GM12878 (cell line): ENCODE measurements at regions not wholly inside any gene's neighbourhood (a gene's known extent, or its start where the extent isn't known, plus 50 kb on each side); places are given as distances from the start of the nearest gene placed in this dataset.

ENCODE experiments used
- ATF7 ChIP-seq: fragments of 450-650 bp; IDR thresholded peaks from 2 replicates; pipeline ENCODE4 v1.6.1; 2016; ENCODE audit warnings: low read depth, mild to moderate bottlenecking
- BMI1 ChIP-seq: fragments of 450-650 bp; IDR thresholded peaks from 2 replicates; pipeline ENCODE4 v1.6.1; 2016; ENCODE audit warnings: mild to moderate bottlenecking, moderate library complexity, borderline replicate concordance
- CEBPB ChIP-seq, 2 experiments: fragments of 150-350 bp in 1 of 2; IDR thresholded peaks; 2 replicates each; pipeline ENCODE4 v1.6.1; 2012 to 2014; ENCODE audit warnings: low read depth in 2 of 2, low read length in 2 of 2, borderline replicate concordance in 1 of 2, inconsistent platforms in 1 of 2
- CREB1 ChIP-seq: IDR thresholded peaks from 2 replicates; pipeline ENCODE4 v1.6.1; 2012; ENCODE audit warnings: low read depth, mild to moderate bottlenecking, inconsistent platforms
- CREM ChIP-seq: IDR thresholded peaks from 2 replicates; pipeline ENCODE4 v1.6.1; 2014; ENCODE audit warnings: antibody characterized with exemption, low read depth
- DPF2 ChIP-seq: fragments of 450-650 bp; IDR thresholded peaks from 2 replicates; pipeline ENCODE4 v1.6.1; 2017; ENCODE audit warnings: mild to moderate bottlenecking
- FOS ChIP-seq: IDR thresholded peaks from 3 replicates; pipeline ENCODE4 v1.6.1; 2011; ENCODE audit warnings: borderline replicate concordance; ENCODE audit not compliant: insufficient read length; ENCODE audit errors: extremely low read depth
- GABPA ChIP-seq: IDR thresholded peaks from 2 replicates; pipeline ENCODE4 v1.6.1; 2014; ENCODE audit warnings: antibody characterized with exemption, low read depth, mild to moderate bottlenecking, inconsistent platforms
- GATAD2B ChIP-seq: fragments of 450-650 bp; conservative IDR thresholded peaks from 2 replicates; pipeline ENCODE4 v1.6.1; 2017; ENCODE audit warnings: low read depth, mild to moderate bottlenecking, moderate library complexity
- HCFC1 ChIP-seq: fragments of 150-350 bp; IDR thresholded peaks from 2 replicates; pipeline ENCODE4 v1.6.1; 2014; ENCODE audit warnings: low read length
- IRF4 ChIP-seq: IDR thresholded peaks from 2 replicates; pipeline ENCODE4 v1.6.1; 2011; ENCODE audit warnings: low read depth, low read length
- MYC ChIP-seq: IDR thresholded peaks from 2 replicates; pipeline ENCODE4 v1.6.1; 2011; ENCODE audit warnings: mild to moderate bottlenecking, low read length, moderate library complexity, inconsistent platforms; ENCODE audit not compliant: insufficient read depth, insufficient replicate concordance, insufficient read length, severe bottlenecking
- NFXL1 ChIP-seq: fragments of 450-650 bp; IDR thresholded peaks from 2 replicates; pipeline ENCODE4 v1.6.1; 2017; ENCODE audit warnings: antibody characterized with exemption, mild to moderate bottlenecking, borderline replicate concordance
- PAX5 ChIP-seq: IDR thresholded peaks from 2 replicates; pipeline ENCODE4 v1.6.1; 2011; ENCODE audit warnings: low read depth, low read length, borderline replicate concordance
- POLR2AphosphoS5 ChIP-seq: IDR thresholded peaks from 2 replicates; pipeline ENCODE4 v1.6.1; 2011; ENCODE audit warnings: mild to moderate bottlenecking, low read length, inconsistent platforms
- RELA ChIP-seq: fragments of 450-650 bp; IDR thresholded peaks from 2 replicates; pipeline ENCODE4 v1.8.0; 2014; ENCODE audit warnings: borderline replicate concordance; ENCODE audit not compliant: partially characterized antibody
- SMARCA5 ChIP-seq: fragments of 450-650 bp; IDR thresholded peaks from 2 replicates; pipeline ENCODE4 v1.6.1; 2017; ENCODE audit warnings: mild to moderate bottlenecking
- SRF ChIP-seq, 2 experiments: IDR thresholded peaks; 2 replicates each; pipeline ENCODE4 v1.6.1; 2011; ENCODE audit warnings: low read depth in 2 of 2, low read length in 2 of 2, mild to moderate bottlenecking in 1 of 2, moderate library complexity in 1 of 2
- TAF1 ChIP-seq: IDR thresholded peaks from 2 replicates; pipeline ENCODE4 v1.6.1; 2011; ENCODE audit warnings: mild to moderate bottlenecking, low read depth, low read length, borderline replicate concordance
- TBL1XR1 ChIP-seq: IDR thresholded peaks from 2 replicates; pipeline ENCODE4 v1.6.1; 2012; ENCODE audit warnings: low read depth, low read length, improper control_type of control experiment
- TCF3 ChIP-seq: IDR thresholded peaks from 2 replicates; pipeline ENCODE4 v1.6.1; 2012; ENCODE audit warnings: low read depth, mild to moderate bottlenecking, low read length, borderline replicate concordance; ENCODE audit not compliant: insufficient read depth
- TCF7 ChIP-seq: IDR thresholded peaks from 2 replicates; pipeline ENCODE4 v1.6.1; 2014; ENCODE audit warnings: antibody characterized with exemption, borderline replicate concordance
- ZNF622 ChIP-seq: fragments of 450-650 bp; IDR thresholded peaks from 2 replicates; pipeline ENCODE4 v1.6.1; 2017; ENCODE audit warnings: mild to moderate bottlenecking, inconsistent platforms
- TF ChIP-seq, protein P1 (sequence below): IDR thresholded peaks from 2 replicates; pipeline ENCODE4 v1.6.1; 2011; ENCODE audit warnings: borderline replicate concordance, low read depth, mild to moderate bottlenecking, moderate library complexity, mixed read lengths, low read length; ENCODE audit not compliant: insufficient read depth; ENCODE audit errors: extremely low read length
- TF ChIP-seq, protein P2 (sequence below): IDR thresholded peaks from 2 replicates; pipeline ENCODE4 v1.6.1; 2011; ENCODE audit warnings: low read depth, mild to moderate bottlenecking, low read length, moderate library complexity, borderline replicate concordance; ENCODE audit errors: extremely low read depth
- TF ChIP-seq, protein P3 (sequence below): fragments of 450-650 bp; IDR thresholded peaks from 2 replicates; pipeline ENCODE4 v1.6.1; 2016; ENCODE audit warnings: mild to moderate bottlenecking, moderate library complexity, borderline replicate concordance

- peak; percentile 100 for TF ChIP-seq RELA
- peak; percentile 84 for TF ChIP-seq TBL1XR1
- TF ChIP-seq, protein P1, sequence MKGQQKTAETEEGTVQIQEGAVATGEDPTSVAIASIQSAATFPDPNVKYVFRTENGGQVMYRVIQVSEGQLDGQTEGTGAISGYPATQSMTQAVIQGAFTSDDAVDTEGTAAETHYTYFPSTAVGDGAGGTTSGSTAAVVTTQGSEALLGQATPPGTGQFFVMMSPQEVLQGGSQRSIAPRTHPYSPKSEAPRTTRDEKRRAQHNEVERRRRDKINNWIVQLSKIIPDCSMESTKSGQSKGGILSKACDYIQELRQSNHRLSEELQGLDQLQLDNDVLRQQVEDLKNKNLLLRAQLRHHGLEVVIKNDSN: peak; percentile 19
- 0 out of 4 replicates have a peak, but pooled peaks of 1 of the 2 experiments have one; percentile 16 for TF ChIP-seq SRF (IDR thresholded peaks at IDR 0.05; ENCODE audit: low read depth in 2 of 2, low read length in 2 of 2)
- TF ChIP-seq ZNF622: no peak
- TF ChIP-seq TCF7: peak; percentile 85
- no peak for TF ChIP-seq NFXL1
- TF ChIP-seq HCFC1: no peak
- TF ChIP-seq ATF7: peak; percentile 96
- peak; percentile 94 for TF ChIP-seq DPF2
- no peak for TF ChIP-seq FOS
- TF ChIP-seq CREB1: no peak
- TF ChIP-seq GABPA: no peak
- TF ChIP-seq TAF1: peak; percentile 66; the same call in 1 of the 2 replicates
- no peak for TF ChIP-seq SMARCA5
- TF ChIP-seq BMI1: peak; percentile 79; the same call in 1 of the 2 replicates
- peak; percentile 69 for TF ChIP-seq GATAD2B
- TF ChIP-seq CEBPB (IDR thresholded peaks at IDR 0.05; ENCODE audit: borderline replicate concordance in 1 of 2, low read depth in 2 of 2, low read length in 2 of 2): no peak
- peak; percentile 93 for TF ChIP-seq IRF4
- TF ChIP-seq MYC: no peak
- TF ChIP-seq, protein P2, sequence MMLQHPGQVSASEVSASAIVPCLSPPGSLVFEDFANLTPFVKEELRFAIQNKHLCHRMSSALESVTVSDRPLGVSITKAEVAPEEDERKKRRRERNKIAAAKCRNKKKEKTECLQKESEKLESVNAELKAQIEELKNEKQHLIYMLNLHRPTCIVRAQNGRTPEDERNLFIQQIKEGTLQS: no peak
- TF ChIP-seq, protein P3, sequence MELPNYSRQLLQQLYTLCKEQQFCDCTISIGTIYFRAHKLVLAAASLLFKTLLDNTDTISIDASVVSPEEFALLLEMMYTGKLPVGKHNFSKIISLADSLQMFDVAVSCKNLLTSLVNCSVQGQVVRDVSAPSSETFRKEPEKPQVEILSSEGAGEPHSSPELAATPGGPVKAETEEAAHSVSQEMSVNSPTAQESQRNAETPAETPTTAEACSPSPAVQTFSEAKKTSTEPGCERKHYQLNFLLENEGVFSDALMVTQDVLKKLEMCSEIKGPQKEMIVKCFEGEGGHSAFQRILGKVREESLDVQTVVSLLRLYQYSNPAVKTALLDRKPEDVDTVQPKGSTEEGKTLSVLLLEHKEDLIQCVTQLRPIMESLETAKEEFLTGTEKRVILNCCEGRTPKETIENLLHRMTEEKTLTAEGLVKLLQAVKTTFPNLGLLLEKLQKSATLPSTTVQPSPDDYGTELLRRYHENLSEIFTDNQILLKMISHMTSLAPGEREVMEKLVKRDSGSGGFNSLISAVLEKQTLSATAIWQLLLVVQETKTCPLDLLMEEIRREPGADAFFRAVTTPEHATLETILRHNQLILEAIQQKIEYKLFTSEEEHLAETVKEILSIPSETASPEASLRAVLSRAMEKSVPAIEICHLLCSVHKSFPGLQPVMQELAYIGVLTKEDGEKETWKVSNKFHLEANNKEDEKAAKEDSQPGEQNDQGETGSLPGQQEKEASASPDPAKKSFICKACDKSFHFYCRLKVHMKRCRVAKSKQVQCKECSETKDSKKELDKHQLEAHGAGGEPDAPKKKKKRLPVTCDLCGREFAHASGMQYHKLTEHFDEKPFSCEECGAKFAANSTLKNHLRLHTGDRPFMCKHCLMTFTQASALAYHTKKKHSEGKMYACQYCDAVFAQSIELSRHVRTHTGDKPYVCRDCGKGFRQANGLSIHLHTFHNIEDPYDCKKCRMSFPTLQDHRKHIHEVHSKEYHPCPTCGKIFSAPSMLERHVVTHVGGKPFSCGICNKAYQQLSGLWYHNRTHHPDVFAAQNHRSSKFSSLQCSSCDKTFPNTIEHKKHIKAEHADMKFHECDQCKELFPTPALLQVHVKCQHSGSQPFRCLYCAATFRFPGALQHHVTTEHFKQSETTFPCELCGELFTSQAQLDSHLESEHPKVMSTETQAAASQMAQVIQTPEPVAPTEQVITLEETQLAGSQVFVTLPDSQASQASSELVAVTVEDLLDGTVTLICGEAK: no peak
- TF ChIP-seq TCF3: peak; percentile 80; the same call in 1 of the 2 replicates
- peak; percentile 79; the same call in 1 of the 2 replicates for TF ChIP-seq POLR2AphosphoS5
- peak; percentile 91 for TF ChIP-seq CREM
- peak; percentile 88 for TF ChIP-seq PAX5
Observed at GRCh38 chr11:115924744-115925567, 420.7 kb upstream of the CADM1 start (continued).
